NCI-H2107 (cell line): ENCODE measurements at regions not wholly inside any gene's neighbourhood (a gene's known extent, or its start where the extent isn't known, plus 50 kb on each side); places are given as distances from the start of the nearest gene placed in this dataset.

Experiments used
- DNase-seq: peaks from one replicate; lab custom pipeline; 2025; lab: John Stamatoyannopoulos, UW

DNA sequence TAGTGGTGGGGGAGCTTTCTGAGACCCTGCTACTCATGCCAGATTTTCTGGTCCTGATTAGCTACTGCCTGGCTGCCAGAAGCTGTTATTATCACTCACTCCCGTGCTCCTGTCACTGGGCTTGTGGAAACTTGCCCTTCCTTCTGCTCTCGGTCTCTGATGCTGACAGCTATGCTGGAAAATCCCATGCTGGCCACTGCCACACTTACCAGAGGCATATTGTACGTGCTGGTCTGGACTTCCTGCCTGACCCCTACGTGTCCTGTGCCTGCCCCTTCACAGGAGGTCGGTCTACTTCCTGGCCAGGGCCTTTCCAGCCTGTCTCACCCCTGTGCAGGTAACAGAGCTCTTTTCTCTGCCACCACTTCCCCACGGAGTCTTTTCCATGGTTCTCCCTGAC is 149.4 kb upstream of the PLEKHG7 start:
- no peak for DNase-seq

DNA sequence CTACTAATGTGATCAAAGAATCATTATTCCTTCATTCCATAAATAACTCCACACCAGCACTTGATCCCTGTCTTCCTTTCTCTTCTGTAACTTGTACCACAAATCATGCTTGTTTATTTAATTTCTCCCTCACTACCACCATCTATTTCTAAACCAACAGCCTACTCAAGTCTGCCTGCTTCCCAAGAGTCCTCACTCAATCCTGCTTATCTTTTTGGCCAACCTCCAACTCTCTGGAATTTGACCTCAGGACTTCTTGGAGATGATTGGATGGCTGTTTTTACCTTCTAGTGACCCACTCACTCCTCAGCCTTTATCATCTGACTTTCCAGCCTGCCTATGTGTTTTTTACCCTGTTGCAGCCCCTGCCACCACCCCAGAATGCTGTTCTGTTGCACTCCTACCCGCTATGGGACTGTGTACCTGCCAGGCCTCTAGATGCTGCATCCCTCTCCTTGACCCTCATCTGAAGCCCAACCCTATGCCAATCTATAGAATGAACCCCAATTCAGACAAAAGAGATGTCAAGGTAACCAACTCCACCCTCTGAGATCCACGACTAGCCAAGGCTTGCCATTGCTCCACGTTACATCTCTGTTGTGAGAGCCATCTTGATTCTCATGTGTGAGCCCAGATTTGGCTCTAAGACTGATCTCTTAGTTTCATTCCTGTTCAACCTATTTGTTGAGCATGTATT is 150.2 kb upstream of the PLEKHG7 start:
- no peak for DNase-seq

DNA sequence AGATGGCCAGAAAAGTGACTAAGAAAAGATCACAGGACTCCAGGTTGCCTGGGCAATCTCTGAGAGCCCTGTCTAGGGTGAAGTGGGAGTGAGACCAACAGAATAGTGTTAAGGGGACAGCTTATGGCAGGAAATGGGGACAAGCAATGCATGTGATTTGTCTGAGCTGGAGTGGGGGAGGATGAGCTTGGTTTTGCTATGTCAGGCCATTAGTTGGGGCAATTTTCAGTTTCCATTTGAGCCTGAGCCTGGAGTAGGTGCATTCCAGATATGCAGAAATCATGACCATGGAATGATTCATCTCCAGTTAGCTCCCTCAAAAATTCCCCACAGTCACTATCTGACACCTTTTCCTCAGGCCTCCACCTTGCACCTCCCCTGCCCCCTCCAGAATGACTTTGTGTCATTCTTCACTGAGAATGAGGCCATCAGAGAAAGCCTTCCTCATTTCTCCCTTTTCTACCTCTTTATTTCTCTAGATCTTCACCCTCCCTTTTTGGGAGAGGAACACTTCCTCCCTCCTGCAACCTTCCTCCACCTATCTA is 150.9 kb upstream of the PLEKHG7 start:
- DNase-seq = no peak

DNA sequence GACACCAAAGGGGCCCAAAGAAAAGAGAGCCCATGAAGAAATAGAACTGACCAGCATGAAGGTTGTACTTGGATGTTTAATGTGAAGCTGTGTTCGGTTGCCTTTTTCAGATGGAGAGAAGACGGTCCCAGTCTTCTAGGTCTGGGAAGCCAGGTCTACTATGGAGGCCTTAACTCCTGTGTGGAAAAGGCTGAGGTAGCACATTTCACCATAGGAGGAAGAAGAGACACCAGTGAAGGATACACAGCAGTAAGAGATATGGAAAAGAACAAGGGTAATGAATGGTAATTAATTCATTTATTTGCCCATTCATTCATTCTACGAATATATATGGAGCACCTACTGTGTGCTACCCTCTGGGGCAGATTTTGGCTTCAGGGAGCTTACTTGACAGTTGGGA is 151.6 kb upstream of the PLEKHG7 start:
- DNase-seq = no peak

DNA sequence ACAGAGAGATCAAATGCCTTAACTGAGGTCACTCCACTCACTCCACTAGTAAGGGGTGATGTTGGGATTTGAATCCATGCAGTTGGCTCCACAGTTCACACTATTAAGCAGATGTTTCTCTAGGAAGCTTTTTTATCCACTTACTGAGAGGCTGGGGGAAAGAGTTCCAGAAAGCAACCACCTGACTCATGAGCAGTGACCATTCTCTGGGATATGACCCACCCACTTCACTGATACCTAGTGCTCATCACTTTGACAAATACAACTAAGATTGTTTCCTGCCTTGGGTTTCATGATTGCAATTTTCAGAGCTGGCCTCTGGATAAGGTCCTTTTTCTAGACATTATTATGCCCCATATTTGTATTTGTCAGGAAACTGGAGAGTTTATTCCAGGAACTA is 152.1 kb upstream of the PLEKHG7 start:
- DNase-seq = no peak

DNA sequence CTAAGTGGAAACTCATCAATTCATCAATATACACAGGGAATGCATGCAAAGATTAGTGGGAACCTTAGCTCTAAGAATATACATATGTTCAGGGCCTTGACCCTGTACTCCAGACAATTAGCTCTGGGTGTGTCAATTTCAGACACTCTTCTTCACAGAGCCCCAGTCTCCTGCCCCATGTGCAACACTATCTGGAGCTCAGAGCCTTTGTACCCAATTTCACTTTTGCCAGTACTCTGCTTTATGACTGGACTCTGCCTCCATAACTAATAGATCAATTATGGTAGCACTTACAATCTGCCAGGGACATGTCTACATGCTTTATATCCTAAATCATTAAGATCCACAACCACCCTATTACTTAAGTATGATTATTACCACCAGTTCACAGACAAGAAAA is 152.5 kb upstream of the PLEKHG7 start:
- no peak for DNase-seq

DNA sequence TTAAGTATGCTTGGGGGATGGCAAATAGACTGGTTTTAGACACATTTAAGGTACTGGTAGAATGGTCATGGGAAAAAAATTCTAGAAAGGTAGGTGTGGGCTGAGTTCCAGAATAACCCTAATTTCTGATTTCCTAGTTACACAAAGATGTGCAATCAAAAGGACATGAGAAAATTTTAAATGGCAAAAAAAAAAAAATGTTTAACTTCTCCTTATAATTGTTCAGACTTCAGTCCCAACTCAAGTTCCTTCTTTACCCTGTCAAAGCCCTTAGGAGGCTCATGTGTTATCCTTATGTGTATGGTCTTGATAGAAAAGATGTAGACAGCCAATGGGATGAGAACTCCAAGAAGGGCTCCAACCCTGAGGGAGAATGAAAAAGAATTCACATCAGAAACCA is 153.3 kb upstream of the PLEKHG7 start:
- no peak for DNase-seq

DNA sequence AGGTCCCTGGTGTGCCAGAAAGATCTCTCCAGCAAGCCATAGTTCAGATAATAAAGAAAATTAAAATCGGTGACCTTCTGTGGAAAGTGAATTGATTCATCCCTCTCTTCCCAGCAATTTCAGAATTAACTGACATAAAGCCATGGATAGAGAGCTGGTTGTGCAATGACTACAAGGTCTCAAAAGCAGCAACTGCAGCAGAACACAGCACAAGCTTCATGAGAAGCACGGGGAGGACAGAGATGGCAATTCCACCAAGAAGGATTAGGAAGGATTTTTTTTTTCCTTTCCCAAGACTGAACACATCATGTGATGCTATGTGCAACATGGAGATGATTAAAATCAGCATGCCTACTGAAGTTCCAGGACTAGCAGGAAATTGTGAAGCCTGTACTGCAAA is 154.9 kb upstream of the PLEKHG7 start:
- DNase-seq = no peak

DNA sequence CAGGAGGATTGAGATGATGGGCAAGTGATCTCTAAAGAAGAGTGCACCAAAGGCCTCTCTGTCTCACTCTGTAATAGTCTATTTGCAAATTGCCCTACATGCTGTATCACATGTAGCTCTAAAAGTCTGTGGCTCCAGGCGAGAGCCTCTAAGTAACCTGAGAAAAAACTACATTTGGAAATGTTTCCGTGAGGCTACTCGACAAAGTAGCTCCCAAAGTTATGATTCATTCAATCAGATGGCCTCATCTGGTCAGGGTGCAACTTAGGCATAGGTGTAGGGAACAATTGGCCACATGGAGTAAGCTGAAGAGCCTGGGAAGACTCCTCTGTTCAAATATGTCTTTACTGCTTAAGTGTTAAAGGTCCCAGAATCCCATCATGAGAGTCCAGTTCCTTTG is 155.4 kb upstream of the PLEKHG7 start:
- no peak for DNase-seq

DNA sequence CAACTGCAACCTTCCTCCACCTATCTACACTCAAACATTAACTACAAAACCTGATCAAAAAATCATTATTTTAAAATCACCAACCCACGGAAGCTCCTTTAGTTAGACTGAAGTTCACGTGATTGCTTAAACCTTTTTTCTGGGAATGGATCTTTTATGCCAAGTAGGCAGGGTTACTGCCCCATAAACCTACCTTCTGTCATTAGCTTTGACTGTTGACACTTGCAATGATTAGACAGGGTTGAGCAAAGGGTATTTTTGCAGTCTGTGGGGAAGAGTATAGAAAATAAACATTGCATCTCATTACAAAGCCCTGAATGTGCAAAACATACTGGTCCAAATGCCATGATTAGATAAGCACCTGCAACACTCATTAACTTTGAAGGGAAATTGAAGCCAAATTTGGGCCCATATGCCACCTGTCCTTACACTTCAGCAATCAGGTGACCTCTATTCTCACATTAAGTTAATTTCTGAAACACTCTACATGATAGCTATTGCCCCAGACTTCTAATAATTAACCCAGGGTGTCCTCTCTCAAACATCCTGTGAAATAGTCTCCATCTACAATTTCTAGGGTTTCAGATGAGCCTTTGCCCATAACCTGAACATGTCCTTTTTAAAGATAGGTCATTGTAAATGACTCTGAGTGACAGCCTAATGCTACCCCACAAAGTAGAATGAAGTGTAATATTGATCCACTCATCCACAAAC is 156.0 kb upstream of the PLEKHG7 start:
- no peak for DNase-seq

DNA sequence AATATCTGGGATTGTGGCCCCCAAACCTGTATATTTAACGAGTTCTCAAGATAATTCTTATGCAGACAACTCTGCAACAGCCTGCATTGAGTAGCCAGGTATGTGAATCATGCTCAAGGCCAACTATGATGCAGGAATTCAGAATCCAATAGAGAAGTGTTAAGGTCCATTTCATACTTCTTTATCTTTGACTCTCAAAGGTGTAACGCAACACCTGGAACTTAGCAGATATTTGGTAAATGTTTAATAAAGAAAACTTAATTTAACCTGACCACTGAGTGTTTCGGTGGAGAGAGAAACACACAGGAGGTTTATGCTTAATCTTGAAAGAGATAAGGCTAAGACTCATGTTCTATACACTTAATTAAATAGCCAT is 156.5 kb upstream of the PLEKHG7 start:
- no peak for DNase-seq

DNA sequence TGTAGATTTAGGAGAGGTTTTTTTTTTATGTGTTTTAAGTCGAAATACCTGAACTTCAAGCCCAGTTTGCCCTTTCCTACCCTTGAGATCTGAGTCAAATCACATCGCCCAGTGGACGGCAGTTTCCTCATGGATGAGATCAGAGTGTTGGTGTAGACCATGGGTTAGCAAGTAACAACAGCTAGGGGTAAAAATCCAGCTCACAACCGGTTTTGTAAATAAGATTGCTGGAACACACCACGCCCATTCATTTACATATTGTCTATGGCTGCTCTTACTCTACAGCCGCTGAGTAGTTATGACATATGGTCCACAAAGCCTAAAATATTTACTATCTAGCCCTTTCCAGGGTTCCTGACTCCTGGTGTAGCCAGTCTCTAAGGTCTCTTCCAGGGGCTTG is 158.5 kb upstream of the PLEKHG7 start:
- no peak for DNase-seq

DNA sequence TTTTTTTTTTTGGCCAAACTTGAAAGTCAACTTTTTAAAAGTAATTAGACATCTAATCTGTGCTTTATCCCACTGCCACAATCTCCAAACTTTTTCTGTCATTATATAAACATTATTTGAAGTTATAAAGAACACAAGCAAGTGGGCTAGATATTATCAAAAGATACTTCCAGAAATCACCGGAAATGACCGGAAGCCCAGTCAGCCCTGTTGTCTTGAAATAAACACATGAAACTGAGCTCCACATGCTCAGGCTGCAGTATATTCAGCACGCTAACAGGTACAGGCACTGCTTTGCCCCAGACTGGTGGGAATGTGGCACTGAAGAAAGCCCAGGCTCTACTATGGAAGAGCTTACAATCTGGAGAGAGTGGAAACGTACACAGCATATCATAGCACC is 158.9 kb upstream of the PLEKHG7 start:
- DNase-seq = no peak

DNA sequence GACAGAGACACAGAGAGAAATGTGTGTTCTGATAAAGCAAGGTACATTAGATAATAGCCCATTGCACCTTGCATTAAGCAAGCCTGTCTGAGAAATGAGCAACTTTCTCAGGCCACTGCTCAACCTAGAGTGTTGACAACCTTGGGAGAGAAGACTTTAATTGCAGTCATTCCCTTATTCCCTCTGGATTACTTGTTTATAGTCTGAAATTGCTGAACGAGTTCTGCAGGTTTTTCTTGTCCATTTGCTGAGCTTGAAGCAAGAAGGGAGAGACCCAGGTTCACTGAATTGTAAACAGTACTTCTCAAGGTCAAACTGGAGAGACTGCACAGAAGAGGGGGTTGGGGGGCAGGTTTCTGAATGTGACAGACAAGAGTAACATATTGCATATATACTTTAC is 159.4 kb upstream of the PLEKHG7 start:
- DNase-seq = no peak

DNA sequence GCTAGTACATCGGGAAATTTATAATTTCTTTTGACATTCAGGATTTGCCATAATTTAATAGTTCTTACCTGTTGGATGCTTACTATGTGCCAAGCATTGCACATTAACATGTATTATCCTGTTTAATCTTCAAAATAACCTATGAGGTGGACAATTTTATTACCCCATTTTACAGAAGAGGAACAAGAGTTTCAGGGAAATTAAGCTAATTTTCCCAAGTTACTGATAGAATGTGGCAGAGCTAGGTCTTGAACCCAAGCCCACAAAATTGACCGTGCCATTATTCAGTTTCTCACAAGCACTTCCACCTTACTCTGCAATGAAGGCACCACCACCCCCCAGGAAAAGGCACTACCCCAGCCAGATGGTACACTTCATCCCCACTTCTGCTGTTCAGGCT is 161.1 kb upstream of the PLEKHG7 start:
- DNase-seq = no peak

DNA sequence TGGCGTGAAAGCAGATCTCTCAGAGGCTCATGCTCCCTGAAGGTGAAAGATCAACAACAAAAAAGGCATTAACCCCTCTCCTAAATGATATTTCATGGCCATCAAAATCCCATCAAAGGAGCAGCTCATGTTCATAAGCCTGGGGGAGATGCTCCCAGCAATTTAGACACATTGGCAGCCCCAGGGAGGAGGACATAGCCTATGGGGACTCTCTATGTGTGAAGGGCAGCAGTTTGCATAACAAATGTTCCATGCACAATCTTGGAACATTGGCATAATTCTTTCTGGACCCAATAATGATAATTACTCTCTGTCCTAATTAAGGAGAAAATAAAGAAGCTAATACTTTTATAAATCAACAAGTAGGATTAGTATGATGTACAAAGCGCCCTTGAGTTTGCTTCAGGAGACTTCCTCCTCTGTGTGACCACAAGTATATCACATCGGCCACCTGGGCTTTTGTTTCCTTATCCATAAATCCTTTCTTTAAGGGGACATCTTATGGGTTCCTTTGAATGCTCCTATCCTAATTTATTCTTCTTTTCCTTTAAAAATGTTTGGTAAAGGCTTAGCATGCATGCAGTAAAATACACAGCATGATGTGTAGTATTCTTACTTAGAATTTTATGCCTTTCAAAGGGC is 161.9 kb upstream of the PLEKHG7 start:
- DNase-seq = no peak

DNA sequence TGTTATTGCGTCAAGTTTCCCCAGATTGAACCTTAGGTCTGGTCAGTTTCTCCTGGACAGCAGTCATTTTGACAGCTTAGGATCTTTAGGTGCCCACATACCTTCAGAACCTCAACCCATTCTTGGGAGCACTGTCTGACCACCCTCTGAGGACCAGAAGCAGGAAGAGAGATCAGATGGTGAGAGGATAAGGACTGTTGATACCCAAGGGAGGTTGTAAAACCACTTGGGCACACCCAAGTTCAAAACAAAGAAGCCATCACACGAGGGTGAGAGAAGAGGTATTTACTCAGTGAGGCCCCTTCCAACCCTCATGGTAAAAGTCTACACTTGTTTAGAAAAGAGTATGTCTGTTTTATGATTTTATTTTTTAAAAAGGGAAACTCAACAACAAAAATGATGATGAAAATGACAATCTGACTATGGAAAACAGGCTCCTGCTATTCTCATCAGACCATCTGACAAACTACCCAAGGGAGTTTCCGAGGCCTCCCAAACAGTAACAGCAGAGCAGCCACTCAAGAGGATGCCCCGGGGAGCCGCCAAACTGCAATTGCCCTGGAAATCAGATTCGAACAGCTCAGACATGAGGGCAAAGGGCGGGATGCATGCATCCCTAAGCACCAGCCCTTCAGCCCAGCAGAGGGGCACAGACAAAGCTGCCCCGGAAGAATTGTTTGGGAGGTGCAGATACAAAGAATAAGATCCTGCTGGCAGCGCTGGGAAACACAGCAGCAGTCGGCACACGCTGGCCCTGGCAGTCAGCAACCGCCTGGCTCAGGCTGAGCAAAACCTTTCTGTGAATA is 162.6 kb upstream of the PLEKHG7 start:
- peak; percentile 28 for DNase-seq

DNA sequence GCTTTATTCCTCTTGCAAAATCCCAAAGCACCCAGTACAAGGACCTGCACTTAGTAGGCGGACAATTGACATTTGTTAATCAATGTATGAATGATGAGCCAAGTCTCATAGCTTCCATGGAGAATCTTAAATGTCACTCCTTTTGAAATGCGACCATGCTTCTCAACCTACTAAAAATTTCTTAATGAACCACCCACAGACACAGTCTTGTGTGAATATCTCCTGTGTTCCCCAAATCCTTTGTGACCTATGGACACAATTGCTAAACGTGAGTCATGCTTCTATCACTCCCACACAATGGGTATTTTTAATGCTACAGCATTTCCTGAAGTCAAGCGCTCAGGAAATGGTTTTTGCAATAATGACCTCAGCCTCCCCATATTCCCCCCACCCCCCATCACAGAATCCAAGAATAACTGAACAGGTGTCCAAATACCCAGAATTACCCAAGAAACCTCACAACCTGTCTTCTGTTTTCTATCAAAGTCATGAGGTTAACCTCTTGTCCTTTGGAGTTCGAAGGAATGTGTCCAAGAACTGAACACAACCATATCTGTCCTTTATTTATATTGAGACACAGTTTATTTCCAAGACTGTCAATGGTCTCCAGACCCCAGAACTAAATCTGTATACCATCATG is 163.6 kb upstream of the PLEKHG7 start:
- DNase-seq = no peak

DNA sequence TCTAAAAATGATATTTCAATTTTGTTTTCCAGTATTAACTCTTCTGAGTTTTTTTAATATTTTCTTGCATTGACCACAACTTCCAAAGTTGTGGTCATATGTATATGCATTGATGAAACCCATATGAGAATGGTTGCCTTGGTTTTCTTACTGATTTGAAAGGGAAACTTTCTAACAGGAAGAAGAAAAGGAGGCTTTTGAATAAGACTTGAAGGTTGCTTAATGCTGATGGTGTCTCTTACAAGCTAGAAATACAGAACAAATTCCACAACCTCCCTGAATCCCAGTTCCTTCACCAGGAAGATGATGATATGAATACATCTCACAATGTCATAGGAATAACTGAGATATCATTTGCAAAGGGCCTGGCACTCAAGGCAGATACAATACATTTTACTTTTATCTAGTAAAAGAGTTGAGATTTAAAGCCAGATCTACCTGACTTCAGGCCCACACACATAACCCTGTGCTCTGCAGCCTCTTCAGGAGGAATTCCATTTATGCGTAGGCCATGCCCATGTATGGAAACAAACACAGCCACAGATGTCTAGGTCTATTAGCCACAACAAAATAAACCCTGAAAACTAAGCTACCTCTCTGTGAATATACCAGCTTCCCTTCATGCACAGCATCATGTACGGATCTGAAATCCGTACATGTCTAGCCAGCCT is 165.4 kb upstream of the PLEKHG7 start:
- no peak for DNase-seq

DNA sequence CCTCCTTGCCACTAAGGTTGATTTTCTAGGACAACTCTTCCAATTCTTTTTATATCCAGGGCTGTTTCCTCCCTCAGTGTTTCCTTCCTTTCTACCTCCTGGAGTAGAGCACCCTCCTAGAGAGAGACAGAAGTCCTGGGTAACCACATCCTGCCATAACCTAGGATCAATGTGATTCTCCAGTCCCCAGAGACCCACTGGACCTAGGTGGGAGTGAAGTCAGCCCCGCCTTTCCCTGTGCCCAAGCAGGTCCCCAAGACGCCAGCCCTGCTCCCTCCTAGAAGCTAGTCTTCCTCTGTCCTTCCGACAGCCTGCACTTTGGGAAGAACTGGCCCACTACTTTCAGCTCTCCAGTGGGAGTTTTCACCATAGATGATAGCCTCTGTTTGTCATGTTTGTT is 166.8 kb upstream of the PLEKHG7 start:
- DNase-seq = no peak

DNA sequence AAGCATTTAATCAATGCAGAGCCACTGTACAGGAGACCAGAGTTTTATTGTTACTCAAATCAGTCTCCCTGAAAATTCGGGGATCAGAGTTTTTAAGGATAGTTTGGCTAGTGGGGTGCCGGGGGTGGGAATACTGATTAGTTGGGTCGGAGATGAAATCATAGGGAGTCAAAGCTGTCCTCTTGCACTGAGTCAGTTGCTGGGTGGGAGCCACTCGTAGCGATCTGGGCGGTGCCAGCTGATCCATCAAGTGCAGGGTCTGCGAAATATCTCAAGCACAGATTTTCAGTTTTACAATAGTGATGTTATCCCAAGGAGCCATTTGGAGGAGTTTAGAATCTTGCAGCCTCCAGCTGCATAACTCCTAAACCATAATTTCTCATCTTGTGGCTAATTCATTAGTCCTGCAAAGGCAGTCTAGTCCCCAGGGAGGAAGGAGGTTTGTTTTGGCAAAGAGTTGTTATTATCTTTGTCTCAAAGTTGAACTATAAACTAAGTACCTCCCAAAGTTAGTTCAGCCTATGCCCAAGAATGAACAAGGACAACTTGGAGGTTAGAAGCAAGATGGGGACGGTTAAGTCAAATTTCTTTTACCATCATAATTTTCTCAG is 169.4 kb upstream of the PLEKHG7 start:
- DNase-seq = no peak
